HCT116 (cell line): ENCODE measurements at regions not wholly inside any gene's neighbourhood (a gene's known extent, or its start where the extent isn't known, plus 50 kb on each side); places are given as distances from the start of the nearest gene placed in this dataset.

Experiments
- EGR1 ChIP-seq: IDR thresholded peaks from 2 replicates; pipeline ENCODE4 v1.6.1; 2012; ENCODE audit warnings: low read depth
- EZH2phosphoT487 ChIP-seq: fragments of 200-600 bp; IDR thresholded peaks from 2 replicates; pipeline ENCODE4 v1.6.1; 2018; ENCODE audit warnings: antibody characterized with exemption, borderline replicate concordance
- FOSL1 ChIP-seq: IDR thresholded peaks from 2 replicates; pipeline ENCODE4 v1.6.1; 2012; ENCODE audit warnings: low read depth
- POLR2A ChIP-seq: IDR thresholded peaks from 2 replicates; pipeline ENCODE4 v1.7.0; 2011; ENCODE audit warnings: borderline replicate concordance; ENCODE audit not compliant: insufficient read depth, insufficient read length; ENCODE audit errors: extremely low read depth
- RAD21 ChIP-seq: IDR thresholded peaks from 2 replicates; pipeline ENCODE4 v1.6.1; 2012; ENCODE audit warnings: low read depth, mild to moderate bottlenecking
- YY1 ChIP-seq: IDR thresholded peaks from 2 replicates; pipeline ENCODE4 v1.6.1; 2011; ENCODE audit warnings: low read length, low read depth, moderate library complexity, mild to moderate bottlenecking; ENCODE audit not compliant: insufficient replicate concordance; ENCODE audit errors: extremely low read depth
- TF ChIP-seq, protein P1 (sequence below): IDR thresholded peaks from 2 replicates; pipeline ENCODE4 v1.6.1; 2012; ENCODE audit warnings: low read depth
- TF ChIP-seq, protein P2 (sequence below), 3 experiments: fragments of 200-600 bp in 1 of 3; sonication (generic) in 1 of 3; IDR thresholded peaks in 2 of 3; conservative IDR thresholded peaks in 1 of 3; 2 replicates each; pipeline ENCODE4 v1.5.1; 2012 to 2017; ENCODE audit warnings: low read depth in 2 of 3, low read length in 2 of 3, antibody characterized with exemption in 1 of 3, borderline replicate concordance in 1 of 3, control low read depth in 1 of 3, mild to moderate bottlenecking in 1 of 3, mixed read lengths in 1 of 3, mixed run types in 1 of 3, moderate library complexity in 1 of 3; ENCODE audit not compliant: insufficient read depth in 1 of 3

DNA sequence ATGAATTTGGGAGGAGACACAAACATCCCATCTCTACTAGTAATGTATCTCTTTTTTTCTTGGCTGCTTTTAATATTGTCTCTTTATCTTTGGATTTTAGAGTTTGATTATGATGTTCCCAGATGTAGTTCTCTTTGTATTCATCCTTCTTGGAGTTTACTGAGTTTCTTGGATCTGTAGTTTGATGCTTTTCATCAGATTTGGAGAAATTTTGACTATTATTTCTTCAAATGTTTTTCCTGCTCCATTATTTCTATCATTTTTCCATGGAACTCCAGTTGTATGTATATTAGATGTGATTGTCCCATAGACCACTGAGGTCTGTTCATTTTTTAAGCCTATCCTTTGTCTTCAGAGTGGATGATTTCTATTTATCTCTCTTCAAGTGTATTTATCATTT lies 90.7 kb upstream of the ARHGAP5 start:
- TF ChIP-seq, protein P1, sequence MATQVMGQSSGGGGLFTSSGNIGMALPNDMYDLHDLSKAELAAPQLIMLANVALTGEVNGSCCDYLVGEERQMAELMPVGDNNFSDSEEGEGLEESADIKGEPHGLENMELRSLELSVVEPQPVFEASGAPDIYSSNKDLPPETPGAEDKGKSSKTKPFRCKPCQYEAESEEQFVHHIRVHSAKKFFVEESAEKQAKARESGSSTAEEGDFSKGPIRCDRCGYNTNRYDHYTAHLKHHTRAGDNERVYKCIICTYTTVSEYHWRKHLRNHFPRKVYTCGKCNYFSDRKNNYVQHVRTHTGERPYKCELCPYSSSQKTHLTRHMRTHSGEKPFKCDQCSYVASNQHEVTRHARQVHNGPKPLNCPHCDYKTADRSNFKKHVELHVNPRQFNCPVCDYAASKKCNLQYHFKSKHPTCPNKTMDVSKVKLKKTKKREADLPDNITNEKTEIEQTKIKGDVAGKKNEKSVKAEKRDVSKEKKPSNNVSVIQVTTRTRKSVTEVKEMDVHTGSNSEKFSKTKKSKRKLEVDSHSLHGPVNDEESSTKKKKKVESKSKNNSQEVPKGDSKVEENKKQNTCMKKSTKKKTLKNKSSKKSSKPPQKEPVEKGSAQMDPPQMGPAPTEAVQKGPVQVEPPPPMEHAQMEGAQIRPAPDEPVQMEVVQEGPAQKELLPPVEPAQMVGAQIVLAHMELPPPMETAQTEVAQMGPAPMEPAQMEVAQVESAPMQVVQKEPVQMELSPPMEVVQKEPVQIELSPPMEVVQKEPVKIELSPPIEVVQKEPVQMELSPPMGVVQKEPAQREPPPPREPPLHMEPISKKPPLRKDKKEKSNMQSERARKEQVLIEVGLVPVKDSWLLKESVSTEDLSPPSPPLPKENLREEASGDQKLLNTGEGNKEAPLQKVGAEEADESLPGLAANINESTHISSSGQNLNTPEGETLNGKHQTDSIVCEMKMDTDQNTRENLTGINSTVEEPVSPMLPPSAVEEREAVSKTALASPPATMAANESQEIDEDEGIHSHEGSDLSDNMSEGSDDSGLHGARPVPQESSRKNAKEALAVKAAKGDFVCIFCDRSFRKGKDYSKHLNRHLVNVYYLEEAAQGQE = no peak
- no peak for TF ChIP-seq EGR1
- TF ChIP-seq YY1 = no peak
- no peak for TF ChIP-seq POLR2A
- TF ChIP-seq RAD21 = no peak
- TF ChIP-seq, protein P2, sequence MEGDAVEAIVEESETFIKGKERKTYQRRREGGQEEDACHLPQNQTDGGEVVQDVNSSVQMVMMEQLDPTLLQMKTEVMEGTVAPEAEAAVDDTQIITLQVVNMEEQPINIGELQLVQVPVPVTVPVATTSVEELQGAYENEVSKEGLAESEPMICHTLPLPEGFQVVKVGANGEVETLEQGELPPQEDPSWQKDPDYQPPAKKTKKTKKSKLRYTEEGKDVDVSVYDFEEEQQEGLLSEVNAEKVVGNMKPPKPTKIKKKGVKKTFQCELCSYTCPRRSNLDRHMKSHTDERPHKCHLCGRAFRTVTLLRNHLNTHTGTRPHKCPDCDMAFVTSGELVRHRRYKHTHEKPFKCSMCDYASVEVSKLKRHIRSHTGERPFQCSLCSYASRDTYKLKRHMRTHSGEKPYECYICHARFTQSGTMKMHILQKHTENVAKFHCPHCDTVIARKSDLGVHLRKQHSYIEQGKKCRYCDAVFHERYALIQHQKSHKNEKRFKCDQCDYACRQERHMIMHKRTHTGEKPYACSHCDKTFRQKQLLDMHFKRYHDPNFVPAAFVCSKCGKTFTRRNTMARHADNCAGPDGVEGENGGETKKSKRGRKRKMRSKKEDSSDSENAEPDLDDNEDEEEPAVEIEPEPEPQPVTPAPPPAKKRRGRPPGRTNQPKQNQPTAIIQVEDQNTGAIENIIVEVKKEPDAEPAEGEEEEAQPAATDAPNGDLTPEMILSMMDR (IDR thresholded peaks at IDR 0.05 in 2 of 3, conservative IDR thresholded peaks at IDR 0.05 in 1 of 3; ENCODE audit: borderline replicate concordance in 1 of 3, insufficient read depth in 1 of 3, low read depth in 2 of 3, low read length in 2 of 3) = no peak
- no peak for TF ChIP-seq FOSL1
- no peak for TF ChIP-seq EZH2phosphoT487
